ENCODE measurements at regions not wholly inside any gene's neighbourhood (a gene's known extent, or its start where the extent isn't known, plus 50 kb on each side); places are given as distances from the start of the nearest gene placed in this dataset.
"Not testable (repeated sequence)": the region's sequence is repeated elsewhere in the genome, so short reads cannot be mapped to it uniquely, and the experiment has no call there.

DNA sequence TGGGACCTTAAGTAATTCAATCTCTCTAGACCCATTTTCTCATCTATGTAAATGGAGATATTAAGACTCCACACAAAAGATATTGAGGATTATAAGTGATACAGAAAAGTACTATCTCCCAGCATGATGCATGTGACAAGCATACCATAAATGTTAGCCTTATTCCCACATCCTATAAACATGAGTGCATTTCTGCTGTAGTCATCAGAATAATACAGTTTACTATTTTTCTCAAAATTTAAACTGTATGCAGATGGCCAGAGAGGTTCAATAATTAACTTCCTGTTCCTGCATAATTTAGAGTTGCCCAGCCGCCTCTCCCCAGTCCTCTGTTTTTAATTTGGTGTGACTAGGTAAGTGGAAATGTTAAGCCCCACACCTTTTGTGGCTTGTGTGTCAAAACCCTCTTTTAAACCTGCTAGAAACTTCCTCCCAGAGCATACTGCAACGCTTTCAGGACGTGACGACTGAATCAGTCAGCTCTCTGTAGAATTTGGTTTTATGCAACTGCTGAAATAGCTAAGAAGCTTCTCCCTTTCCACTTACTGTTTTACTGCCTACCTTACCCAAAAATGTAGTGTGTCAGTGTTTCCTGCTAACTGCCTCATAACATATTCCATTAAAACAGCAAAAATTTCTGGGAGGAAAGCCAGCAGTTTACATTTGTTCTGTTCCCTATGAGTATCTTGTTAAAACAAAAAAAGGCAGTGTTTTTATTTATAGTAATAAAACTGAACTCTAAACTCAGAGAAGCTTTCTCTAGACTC, 1037.9 kb downstream of the EPHA3 start:
- TF ChIP-seq, protein P1, sequence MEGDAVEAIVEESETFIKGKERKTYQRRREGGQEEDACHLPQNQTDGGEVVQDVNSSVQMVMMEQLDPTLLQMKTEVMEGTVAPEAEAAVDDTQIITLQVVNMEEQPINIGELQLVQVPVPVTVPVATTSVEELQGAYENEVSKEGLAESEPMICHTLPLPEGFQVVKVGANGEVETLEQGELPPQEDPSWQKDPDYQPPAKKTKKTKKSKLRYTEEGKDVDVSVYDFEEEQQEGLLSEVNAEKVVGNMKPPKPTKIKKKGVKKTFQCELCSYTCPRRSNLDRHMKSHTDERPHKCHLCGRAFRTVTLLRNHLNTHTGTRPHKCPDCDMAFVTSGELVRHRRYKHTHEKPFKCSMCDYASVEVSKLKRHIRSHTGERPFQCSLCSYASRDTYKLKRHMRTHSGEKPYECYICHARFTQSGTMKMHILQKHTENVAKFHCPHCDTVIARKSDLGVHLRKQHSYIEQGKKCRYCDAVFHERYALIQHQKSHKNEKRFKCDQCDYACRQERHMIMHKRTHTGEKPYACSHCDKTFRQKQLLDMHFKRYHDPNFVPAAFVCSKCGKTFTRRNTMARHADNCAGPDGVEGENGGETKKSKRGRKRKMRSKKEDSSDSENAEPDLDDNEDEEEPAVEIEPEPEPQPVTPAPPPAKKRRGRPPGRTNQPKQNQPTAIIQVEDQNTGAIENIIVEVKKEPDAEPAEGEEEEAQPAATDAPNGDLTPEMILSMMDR (IDR thresholded peaks at IDR 0.05; ENCODE audit: unreplicated experiment) = no peak
- no peak overlapping the region for H3K4me3 Mint-ChIP-seq (ENCODE audit: unreplicated experiment)
- ChIA-PET CTCF (no interaction called here), POLR2A (no interaction called here)
- H3K27me3 Mint-ChIP-seq (ENCODE audit: insufficient read depth, unreplicated experiment) = no peaks in the 10 kb centered on the region
- no peaks in the 10 kb centered on the region for H3K9me3 Mint-ChIP-seq (ENCODE audit: unreplicated experiment)
- no peaks in the 10 kb centered on the region for H3K36me3 Mint-ChIP-seq (ENCODE audit: insufficient read depth, unreplicated experiment)
- peak; percentile 11 for DNase-seq (ENCODE audit: unreplicated experiment)
- H3K27ac Mint-ChIP-seq (ENCODE audit: low read depth, unreplicated experiment) = no peak overlapping the region
- BruUV-seq (replicated peaks) = no TSS peak
- intact Hi-C loops (cut with micrococcal nuclease) = no loop called here
- H3K4me1 Mint-ChIP-seq (ENCODE audit: insufficient read depth, unreplicated experiment) = peaks cover 5% of the 10 kb centered on the region

DNA sequence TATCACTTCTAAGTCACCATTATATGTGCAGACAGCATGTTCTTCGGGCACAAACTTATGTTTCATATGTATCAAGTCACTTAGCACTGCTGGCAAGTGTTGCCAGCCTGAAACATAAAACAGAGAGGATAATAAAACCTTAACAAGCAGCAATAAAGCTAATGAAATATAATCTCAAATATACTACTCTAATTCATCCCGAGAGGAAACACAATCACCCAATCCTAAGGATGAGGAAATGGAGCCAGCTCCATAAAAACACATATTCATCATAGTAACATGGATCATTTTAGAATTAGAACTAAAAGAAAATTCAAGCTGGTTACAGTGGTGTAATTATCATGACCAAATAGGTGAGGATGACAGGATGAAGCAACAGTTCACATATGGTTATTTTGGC, 1072.7 kb downstream of the EPHA3 start:
- intact Hi-C loops (cut with micrococcal nuclease) = loop anchor here (10.0 kb wide), 1 partner anchor 1975 kb away; no protein-coding TSS in a partner anchor
- Mint-ChIP-seq H3K4me3 (ENCODE audit: unreplicated experiment) (no peak overlapping the region), H3K9me3 (ENCODE audit: unreplicated experiment) (no peaks in the 10 kb centered on the region), H3K36me3 (ENCODE audit: insufficient read depth, unreplicated experiment) (no peaks in the 10 kb centered on the region), H3K27me3 (ENCODE audit: insufficient read depth, unreplicated experiment) (no peaks in the 10 kb centered on the region), H3K27ac (ENCODE audit: low read depth, unreplicated experiment) (no peak overlapping the region), H3K4me1 (ENCODE audit: insufficient read depth, unreplicated experiment) (no peaks in the 10 kb centered on the region)
- CTCF ChIA-PET = interaction anchor here (0.6 kb wide), 1 partner anchor 1961 kb away, joined by 3 read pairs; no protein-coding TSS in a partner anchor
- no peak for DNase-seq (ENCODE audit: unreplicated experiment)
- POLR2A ChIA-PET = no interaction called here
- TF ChIP-seq, protein P1 (IDR thresholded peaks at IDR 0.05; ENCODE audit: unreplicated experiment) = no peak
- BruUV-seq (replicated peaks) = no TSS peak

DNA sequence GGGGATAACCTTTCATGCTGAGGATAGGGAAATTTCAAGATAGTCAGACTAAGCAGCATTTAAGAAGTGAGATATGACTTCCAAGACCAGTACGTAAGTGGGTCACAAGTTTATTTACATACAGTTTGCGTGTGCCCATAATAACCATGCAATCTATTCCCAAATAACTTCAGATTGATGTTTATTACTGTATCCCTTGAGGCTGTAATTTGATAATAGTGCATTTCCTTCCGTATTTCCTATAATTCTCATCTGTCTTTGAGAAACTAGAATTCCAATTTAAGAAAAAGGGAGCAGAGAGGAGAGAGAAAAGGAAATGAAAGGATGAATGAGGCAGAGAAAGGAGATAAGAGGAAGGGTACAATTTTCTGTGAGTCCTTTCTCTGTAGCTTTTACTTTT, 1073.1 kb downstream of the EPHA3 start:
- TF ChIP-seq, protein P1 (IDR thresholded peaks at IDR 0.05; ENCODE audit: unreplicated experiment) = no peak
- no TSS peak for BruUV-seq (replicated peaks)
- Mint-ChIP-seq H3K27me3 (ENCODE audit: insufficient read depth, unreplicated experiment) (no peaks in the 10 kb centered on the region), H3K4me1 (ENCODE audit: insufficient read depth, unreplicated experiment) (peaks cover 2% of the 10 kb centered on the region), H3K9me3 (ENCODE audit: unreplicated experiment) (no peaks in the 10 kb centered on the region), H3K4me3 (ENCODE audit: unreplicated experiment) (no peak overlapping the region), H3K36me3 (ENCODE audit: insufficient read depth, unreplicated experiment) (no peaks in the 10 kb centered on the region), H3K27ac (ENCODE audit: low read depth, unreplicated experiment) (no peak overlapping the region)
- ChIA-PET CTCF (interaction anchor here (0.6 kb wide), 1 partner anchor 1962 kb away, joined by 3 read pairs; no protein-coding TSS in a partner anchor), POLR2A (no interaction called here)
- intact Hi-C loops (cut with micrococcal nuclease) = loop anchor here (10.0 kb wide), 1 partner anchor 1976 kb away; no protein-coding TSS in a partner anchor
- no peak for DNase-seq (ENCODE audit: unreplicated experiment)

DNA sequence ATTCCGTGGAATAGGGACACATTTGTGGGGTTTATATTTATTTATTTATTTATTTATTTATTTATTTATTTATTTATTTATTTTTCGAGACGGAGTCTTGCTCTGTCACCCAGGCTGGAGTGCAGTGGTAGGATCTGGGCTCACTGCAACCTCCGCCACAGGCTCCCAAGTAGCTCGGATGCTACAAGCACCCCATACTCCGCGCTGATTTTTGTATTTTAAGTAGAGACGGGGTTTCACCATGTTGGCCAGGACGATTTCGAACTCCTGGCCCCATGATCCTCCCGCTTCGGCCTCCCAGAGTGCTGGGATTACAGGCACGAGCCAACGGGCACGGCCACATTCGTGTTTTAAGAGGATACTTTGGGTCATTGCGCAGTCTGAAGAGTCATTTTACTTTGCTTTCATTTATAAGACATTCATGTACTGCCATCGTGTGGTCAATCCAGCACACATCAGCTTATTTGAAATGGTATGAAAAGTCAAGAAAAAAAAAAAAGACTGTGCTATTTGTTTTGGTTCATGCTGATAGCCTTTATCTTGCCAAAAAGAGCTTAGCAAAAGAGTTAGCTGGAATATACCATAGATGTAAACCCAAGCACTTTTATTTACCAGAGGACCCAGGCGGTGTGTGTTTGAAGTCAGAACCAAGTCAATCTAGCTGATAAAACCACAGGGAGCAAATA, 1075.0 kb downstream of the EPHA3 start:
- intact Hi-C loops (cut with micrococcal nuclease) = loop anchor here (10.0 kb wide), 1 partner anchor 1978 kb away; no protein-coding TSS in a partner anchor
- Mint-ChIP-seq H3K27ac (ENCODE audit: low read depth, unreplicated experiment) (peak overlapping the region; percentile 6), H3K4me3 (ENCODE audit: unreplicated experiment) (peak overlapping the region; percentile 59)
- BruUV-seq (replicated peaks); H3K4me1 Mint-ChIP-seq (ENCODE audit: insufficient read depth, unreplicated experiment); H3K27me3 Mint-ChIP-seq (ENCODE audit: insufficient read depth, unreplicated experiment); POLR2A ChIA-PET; H3K9me3 Mint-ChIP-seq (ENCODE audit: unreplicated experiment); H3K36me3 Mint-ChIP-seq (ENCODE audit: insufficient read depth, unreplicated experiment): not testable (repeated sequence)
- DNase-seq (ENCODE audit: unreplicated experiment) = peak; percentile 61
- CTCF ChIA-PET = interaction anchor here (0.5 to 1.4 kb wide), 11 partner anchors 12 to 1980 kb away, joined by 3 to 7 read pairs (median 4); no protein-coding TSS in a partner anchor
